NCI-H446 (cell line): ENCODE measurements at regions not wholly inside any gene's neighbourhood (a gene's known extent, or its start where the extent isn't known, plus 50 kb on each side); places are given as distances from the start of the nearest gene placed in this dataset.
A peak's percentile ranks its signal among the peaks of the same experiment; 100 is the strongest.
"Not testable (repeated sequence)": the region's sequence is repeated elsewhere in the genome, so short reads cannot be mapped to it uniquely, and the experiment has no call there.

Experiments
- DNase-seq, 2 experiments: peaks; one replicate each; lab custom pipeline; 2025; lab: John Stamatoyannopoulos, UW

DNA sequence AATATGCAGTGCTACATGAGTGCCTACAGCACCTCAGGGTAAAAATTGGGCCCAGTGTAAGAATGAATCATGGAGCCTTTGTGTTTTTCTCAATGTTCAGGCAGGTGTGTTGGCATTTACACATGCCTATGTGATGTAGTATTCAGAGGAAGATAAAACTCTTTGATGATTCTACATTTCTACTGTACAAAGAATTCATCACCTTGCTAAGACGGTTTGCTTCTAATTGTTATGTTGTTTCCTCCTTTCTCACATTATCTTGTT is 867.3 kb downstream of the TTLL7 start:
- no peak for DNase-seq

DNA sequence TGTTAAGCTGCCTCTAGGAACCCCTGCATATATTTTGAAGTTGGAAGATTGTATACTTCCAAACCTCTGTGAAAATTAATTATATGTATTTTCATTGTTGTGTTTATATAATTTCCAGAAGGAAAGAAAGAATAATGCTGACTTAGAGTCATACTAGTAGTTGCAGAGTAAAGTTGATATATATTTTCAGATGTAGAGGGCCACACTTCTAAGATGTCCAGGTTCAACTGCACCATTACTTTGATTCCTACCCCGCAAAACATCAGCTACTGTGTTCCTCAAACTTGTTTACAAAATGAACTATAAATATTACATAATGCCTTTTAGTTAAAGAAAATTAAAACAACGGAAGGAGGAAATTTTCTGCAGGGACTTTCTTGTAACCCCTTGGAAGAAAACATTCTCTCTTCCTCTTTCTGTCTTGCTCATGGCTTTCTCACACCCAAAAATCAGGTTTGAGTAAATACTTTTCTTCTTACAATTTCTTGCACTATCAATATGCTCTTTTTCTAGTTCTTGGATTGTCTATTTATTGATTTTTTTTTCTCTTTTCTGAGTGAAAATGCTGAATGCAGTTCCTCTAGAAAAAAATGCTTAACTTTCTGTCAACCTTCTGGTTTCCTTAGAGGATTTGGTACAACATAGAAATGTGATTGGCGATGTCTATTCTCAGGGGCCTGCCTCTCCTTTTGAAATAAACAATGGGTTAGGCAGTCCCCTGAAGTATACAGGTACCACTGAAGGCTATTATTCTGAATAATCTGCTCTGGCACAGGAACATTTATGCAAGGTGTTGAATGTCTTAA is 867.8 kb downstream of the TTLL7 start:
- DNase-seq: no peak

DNA sequence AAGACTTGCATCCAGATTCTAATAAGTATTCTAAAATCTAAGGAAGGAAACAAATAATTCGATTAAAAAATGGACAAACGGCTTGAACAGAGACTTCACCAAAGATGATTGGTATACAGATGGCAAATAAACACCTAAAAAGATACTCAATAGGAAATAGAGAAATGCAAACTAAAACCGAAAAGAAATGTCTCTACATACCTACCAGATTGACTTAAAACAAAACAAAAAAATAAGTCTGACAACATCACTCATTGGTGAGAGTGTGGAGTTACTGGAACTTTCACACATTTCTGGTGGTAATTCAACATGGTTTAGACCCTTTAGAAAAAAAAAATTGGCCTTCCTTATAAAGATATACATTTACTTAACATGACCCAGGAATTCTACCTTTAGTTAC is 869.8 kb downstream of the TTLL7 start:
- DNase-seq: no peak

DNA sequence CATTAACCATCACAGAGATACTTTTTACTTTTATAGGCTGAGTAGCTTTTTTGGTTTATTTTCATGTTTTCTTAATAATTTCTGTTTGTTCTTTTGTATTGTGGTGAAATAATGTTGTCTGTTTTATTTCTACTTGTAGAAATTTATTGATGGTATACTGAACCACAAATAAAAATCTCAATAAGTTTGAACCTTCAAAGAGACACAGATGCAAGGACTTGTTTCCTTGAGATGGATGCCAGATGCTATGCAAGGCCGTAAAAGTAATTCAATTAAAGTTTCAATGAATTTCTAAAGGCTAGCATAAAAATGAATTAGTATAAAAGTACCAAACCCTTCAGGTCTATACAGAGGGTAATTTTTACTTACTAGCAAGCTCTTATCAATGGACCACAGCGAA is 873.5 kb downstream of the TTLL7 start:
- DNase-seq: no peak

DNA sequence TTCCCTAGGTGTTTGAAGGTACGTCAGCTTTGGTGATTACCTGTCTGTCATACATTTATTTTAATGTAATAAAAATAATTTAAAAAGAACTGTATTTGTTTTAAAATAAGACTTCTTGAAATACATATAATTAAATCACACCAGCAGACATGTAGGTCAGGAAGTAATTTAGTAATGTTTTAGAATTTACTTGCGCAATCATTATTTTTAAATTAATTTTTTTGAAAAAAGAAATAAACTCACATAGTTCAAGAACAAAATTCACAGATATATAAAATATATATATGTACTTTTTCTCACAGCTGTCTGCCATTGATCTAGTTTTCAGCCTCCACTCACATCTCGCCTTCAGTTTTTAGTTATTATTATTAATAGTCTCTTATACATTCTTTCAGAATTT is 875.9 kb downstream of the TTLL7 start:
- no peak for DNase-seq

DNA sequence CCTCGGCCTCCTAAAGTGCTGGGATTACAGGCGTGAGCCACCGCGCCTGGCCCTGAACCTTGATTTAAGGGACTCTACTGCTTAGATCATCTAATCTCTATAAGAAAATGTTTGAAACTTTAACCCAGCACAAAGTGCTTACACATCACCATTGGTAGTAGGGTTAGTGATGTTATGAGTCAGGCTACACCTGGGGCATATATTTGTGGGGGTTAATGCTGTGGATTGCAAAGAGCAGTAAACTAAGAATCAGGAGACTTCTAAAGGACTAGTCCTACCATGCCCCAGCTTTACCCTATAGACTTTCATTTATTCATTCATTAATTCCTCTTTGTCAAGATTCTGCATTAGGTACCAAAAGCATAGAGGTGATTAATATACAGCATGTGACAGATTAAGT is 880.5 kb downstream of the TTLL7 start:
- DNase-seq: no peak

DNA sequence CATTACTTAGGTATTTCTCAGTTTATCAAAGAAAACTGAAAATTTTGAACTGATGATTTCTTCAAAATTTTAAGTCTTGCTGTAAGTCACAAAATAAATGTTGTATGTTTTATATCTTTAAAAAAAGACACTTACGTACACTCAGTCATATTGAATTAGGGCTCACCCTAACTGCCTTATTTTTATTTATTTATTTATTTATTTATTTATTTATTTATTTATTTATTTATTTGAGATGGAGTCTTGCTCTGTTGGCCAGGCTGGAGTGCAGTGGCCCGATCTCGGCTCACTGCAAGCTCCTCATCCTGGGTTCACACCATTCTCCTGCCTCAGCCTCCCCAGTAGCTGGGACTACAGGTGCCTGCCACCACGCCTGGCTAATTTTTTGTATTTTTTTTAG is 881.9 kb downstream of the TTLL7 start:
- not testable (repeated sequence) for DNase-seq

DNA sequence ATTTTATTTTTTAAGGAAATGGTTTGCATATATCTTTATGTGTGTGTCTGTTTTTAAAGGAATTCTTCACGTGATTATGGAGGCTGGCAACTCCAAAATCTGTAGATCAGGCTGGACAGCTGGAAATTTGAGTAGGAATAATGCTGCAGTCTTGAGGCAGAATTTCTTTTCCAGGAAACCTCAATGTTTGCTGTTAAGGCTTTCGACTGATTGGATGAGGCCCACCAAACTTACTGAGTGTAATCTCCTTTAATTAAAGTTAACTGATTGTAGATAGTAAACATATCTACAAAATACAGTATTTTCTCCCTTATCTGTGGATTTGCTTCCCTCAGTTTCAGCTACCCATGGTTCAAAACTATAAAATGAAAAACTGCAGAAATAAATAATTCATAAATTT is 883.1 kb downstream of the TTLL7 start:
- no peak for DNase-seq

DNA sequence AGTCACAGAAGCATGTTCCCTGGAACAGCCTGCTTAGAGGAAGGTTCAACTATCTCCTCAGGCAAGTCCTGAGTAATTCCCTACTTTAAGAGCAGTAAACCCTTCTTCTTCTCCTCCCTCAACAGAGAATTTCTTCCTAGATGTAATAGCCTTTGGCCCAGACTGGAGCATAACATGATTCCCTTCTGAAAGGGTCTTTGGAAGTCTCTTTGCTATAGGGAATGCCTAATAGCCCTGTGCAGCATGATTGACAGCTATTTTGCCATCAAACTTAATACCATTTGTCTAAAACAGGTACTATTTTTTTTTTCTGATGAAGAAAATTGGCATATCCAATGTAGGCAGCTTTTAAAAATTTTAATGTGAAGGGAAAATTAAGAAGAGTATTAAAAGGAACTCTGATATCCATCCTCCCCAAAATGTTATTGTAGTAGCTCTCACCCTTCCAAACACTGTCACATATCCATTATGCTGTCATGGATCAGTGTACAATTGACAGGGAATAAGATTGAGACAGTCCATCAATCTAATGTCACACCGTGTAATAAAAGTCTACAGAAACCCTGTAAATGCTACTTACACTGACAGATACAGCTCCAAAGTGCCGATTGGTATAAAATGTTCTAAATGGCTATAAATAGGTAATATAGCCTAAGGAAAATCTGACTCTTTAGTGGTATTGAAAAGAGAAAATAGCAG is 884.6 kb downstream of the TTLL7 start:
- DNase-seq: no peak

DNA sequence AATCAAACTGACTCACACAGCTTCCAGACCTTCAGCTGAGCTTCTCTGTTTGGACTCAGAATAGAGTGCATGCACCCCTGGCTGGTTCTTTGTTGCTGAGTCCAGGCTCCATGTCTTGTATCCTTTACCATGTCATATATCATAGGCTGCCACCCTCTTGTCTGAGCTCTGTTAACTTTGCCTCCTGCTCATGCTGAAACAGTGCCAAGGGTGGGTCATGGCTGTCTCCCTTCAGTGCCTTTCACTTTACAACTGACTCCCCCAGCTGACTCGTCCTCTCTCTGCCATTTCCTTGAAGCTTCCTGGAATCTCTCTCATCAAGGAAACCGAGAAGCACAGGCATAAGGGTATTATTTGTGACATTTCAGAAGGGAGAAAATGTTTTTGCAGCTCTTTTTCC is 885.3 kb downstream of the TTLL7 start:
- peak in 1 of 2 experiments; percentile 22 for DNase-seq

DNA sequence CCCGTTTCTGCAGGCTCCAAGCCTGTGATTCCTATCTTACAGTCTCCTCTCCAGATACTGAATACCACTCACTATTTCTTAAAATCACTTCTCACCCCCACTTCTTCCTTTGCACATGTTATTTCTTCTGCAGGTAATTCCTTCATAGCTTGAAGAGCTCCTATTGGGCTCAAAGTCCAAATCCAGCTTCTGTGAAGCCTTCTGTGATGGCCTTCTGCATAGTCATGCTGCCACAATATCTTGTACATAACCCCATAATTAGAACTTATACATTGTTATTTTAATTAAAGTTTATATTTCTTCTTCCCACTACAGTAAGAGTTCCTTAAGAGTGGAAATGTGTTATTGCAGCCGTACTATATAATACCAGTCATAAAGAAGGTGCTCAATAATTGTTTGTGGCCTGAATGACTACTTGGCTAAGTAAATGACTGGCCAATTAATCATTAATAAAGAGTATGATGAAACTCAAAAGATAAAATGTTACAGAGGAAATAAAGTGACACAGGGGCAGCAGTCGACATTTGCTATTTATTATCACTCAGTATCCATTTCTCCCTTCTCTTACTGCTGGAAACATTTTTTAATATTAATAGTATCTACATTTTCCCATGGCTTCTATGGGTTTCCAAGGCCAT is 886.6 kb downstream of the TTLL7 start:
- no peak for DNase-seq

DNA sequence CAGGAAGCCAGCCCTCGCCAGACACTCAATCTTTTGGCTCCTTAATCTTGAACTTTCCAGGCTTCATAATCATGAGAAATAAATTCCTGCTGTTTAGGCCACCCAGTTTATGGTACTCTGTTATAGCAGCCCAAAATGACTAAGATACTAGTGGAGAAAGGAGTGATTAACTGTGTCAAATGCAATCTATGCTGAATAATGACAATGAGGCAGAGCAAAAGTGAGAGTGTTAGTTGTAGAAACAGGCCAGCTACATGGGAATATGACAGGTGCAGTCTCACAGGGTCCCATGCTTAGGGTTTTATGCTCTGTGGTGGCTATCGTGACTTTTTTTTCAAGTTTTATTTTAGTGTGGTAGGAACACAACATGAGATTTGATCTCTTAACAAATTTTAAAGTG is 888.8 kb downstream of the TTLL7 start:
- DNase-seq: no peak

DNA sequence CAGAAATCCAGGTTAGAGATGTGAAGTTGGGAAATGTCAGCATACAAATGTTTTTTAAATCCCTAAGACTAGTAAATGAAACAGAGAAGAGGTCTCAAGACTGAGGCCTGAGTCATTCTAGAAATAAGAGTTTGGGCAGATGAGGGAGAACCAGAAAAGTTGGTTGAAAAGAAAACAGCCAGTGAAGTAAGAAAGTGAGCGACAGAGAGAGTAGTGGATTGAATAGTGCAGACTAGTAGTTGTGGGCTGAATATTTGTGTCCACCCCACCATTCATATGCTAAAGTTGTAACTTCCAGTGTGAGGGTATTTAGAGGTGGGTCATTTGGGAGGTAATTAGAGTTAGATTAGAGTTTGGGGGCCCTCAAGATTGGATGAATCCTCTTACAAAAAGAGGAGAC is 889.2 kb downstream of the TTLL7 start:
- no peak for DNase-seq

DNA sequence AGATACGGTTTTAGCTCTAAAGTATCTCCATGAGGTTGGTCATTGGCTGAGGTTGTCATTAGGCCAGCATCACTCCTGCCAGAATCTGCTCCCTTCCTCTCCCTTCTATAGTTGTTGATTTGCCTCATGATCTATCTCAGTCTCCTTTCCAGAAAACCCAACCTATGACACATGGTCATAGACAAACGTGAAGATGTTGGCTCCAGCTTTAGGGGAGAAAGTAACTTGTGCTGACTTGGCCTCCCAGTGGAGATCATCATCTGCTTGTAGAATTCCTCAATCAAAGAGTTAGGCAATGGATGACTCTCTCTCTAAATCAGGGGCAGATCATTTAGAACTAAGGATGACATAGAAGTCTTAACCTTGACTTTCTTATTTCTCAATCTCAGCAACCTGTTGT is 894.4 kb downstream of the TTLL7 start:
- DNase-seq: no peak

DNA sequence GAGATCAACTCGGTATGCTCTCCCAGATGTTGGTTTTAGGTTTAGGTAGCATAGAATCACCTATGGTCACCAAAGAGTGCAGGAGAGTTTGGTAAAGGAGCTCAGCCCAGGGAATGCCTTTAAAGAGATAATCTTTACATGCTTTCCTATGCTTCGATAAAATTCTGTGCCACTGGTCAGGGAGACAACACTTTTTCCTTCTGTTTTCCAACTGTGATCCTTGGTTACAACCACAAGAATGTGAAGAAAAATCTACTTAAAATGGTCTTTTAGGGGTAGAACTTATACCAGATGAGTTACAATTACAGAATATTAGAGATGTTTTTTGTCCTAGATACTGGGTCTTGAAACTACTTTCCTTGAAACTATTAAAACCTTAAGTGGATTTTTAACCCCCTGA is 895.6 kb downstream of the TTLL7 start:
- DNase-seq: no peak

DNA sequence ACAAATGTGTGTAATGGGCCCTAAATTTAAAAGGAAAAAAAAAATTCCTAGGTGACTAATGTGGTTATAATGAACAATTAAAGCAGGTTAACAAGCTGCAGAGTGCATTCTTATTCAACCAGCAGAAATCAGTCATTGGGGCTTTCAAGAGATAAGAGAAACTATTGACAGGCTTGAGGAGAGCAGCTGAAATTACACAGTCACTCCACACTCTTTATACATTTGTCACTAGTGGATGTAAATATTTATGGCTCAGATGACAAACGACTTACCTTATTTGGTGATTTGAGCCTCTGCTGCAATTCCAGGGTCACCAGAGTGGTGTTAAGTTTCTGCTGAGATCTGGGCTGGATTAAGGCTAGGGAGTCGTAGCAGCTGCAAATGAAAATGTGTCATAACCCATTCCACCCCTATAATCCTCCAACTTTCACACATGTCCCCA is 896.3 kb downstream of the TTLL7 start:
- DNase-seq: no peak

DNA sequence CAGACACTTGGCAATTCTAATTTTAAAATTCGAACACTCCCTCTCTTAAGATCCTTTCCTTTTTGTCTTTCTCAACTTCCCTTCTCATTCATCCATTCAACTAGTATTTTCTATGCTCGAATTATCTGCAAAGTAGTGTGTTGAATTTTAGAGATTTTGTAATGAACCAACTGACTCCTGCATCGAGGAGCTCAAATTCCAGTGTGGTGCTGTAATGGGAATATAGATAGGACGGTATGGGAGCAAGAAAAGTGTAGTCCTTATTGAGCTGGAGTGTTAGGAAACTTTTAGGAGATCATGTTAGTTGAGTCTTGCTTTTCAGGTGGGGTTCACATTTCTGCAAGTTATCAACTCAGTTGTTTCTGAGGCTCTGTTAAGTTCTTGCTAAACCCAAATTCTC is 897.5 kb downstream of the TTLL7 start:
- no peak for DNase-seq

DNA sequence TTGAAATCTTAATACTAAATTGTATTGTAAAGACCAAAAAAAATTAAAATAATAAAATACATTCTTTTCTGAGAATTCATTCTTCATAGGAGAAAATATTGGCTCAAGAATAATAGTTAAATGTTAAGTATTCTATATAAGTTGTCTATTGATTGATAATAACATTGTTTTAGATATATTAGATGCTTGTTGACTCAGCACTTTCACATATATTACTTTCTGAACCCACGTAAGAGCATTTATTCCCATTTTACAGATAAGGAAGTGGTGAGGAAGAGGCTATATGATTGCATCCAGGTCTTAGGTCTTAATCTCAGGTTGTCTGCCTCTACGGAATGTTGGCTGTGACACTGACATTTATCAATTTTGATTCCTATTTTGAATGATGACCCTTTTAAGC is 898.8 kb downstream of the TTLL7 start:
- DNase-seq: no peak

DNA sequence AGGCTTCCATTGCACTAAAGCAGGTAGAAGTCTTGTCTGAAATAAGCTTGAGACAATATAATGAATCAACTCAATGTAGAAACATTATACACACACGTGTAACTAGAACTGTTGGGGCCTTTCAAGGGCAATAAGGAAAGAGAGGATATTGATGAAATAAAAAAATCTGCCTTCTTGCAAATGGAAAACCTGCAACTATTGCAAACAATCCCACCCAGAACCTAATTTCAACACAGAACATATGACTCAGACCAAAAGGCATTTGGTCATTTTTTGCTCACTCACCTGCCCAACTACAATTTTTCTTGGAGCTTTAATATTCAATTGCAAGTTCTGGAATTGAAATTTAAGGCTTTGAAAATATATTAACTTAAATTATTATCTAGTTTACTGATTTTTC is 900.1 kb downstream of the TTLL7 start:
- no peak for DNase-seq

DNA sequence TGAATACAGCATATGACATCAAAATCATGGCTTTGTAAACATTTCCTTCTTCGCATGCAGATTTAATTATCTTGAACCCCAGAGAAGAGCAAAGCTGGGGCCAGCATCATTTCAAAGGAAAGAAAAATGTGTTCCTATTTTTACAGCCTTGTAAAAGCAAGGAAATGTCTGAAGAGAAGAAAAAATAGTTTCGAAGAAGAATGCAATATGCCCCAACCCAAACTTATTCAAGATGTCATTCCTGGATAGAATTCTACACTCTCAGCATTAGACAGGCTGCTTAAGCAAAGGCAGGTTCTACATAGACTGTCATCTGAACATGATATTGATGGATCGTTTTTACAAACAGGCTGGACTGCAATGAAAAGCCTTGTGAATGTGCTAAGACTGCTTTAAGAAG is 900.8 kb downstream of the TTLL7 start:
- no peak for DNase-seq

DNA sequence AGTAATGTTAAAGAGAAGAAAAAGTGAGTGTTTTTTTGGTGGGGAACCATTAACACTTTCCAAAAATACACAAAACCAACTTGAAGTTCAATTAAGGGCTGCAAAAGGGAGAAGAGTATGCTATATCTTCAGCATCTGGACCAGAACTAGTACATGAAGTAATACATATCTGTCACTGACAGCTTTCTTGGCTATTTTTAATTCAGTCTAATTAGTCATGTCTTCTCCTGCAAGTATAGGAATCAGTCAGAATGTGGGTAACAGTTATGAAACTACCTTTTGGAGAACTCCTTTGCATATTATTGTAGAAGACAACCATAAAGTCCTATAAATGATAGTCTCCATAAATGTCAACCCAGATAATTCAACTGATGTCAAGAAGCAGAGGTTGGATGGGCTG is 901.2 kb downstream of the TTLL7 start:
- DNase-seq: no peak

DNA sequence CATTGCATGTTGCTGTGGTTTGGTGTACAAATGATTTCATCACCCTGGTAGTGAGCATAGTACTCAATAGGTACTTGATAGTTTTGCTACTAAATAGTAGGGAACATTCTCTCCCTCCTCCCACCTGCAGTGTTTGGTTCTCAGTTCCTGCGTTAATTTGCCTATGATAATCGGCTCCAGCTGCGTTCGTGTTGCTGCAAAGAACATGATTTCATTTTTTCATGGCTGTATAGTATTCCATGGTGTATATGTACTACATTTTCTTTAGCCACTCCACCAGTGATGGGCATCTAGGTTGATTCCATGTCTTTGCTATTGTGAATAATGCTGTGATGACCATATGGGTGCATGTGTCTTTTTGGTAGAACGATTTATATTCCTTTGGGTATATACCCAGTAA is 903.4 kb downstream of the TTLL7 start:
- no peak for DNase-seq

DNA sequence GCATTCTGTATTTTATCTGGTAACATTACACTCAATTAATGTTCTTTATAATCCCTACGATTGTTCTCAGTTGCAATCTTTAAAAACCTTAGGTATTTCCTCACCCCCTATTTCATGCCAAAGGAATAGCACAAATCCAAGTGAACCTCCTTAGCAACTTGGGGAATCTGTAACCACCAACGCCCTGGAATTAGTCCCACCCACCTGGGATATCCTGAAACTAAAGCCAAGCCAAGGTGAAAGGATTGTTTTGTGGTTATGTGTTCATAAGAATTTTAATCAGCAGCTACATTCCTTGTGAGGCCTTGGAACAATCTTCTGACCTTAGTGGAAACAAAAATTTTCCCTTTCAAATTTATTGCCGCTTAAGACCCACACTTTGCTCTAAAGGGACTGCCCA is 908.7 kb downstream of the TTLL7 start:
- DNase-seq: no peak

DNA sequence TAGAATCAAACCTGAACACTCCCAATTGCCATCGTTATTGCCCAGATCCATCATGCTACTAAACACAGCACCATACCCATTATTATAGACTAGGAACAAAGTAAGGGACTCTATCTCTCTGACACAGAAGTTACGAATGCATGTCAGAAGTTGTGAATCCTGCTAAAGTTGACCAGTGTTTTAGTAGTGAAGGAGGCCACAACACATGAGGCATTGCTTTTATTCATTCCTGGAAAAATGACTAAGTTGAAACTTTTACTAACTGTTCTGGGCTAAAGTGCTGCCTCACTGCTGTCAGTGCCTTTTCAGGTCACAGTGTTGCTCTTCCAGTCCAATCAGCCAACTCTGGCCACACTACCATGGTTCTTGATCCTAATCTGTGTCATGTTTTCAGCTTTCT is 911.1 kb downstream of the TTLL7 start:
- no peak for DNase-seq
